Stimulated activated CD4-positive, alpha-beta T cell treated with anti-CD3 and anti-CD28 coated beads, Interleukin-15, amount 100 ng/mL, for 1 hour (primary cell): ENCODE measurements at regions not wholly inside any gene's neighbourhood (a gene's known extent, or its start where the extent isn't known, plus 50 kb on each side); places are given as distances from the start of the nearest gene placed in this dataset.
"Not testable (repeated sequence)": the region's sequence is repeated elsewhere in the genome, so short reads cannot be mapped to it uniquely, and the experiment has no call there.

Experiments used
- DNase-seq, 2 donors: peaks; one replicate each; pipeline ENCODE4 v3.0.0-alpha.2; 2020; ENCODE audit warnings: low read depth in 1 of 2, low spot score in 1 of 2

GRCh38 chr5:89686081-89686765, 723.3 kb downstream of the CETN3 start:
- DNase-seq: no peak

- no peak for DNase-seq
These were observed 732.9 kb downstream of the CETN3 start for GRCh38 chr5:89676634-89677033.

- no peak for DNase-seq
These were observed 736.5 kb downstream of the CETN3 start for GRCh38 chr5:89673019-89673418.

DNA sequence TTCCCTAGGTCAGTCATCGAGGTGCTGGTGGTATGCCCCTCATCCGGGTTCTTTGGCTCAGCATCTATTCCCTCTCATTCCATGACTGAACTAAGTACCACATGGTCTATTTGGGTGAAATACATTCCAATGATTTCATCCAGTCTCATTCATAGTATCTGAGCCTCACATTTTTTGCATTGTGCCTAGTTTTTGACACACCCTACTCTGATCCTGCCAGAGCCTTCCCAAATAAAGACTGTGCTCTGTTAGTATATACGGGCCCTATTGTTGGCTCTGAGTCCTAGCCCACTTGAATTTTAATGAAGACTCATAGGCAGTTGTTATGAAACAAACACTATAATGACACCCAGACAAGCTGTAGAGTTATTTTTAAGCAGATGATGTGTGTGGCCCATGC, 740.7 kb downstream of the CETN3 start:
- DNase-seq: no peak

DNA sequence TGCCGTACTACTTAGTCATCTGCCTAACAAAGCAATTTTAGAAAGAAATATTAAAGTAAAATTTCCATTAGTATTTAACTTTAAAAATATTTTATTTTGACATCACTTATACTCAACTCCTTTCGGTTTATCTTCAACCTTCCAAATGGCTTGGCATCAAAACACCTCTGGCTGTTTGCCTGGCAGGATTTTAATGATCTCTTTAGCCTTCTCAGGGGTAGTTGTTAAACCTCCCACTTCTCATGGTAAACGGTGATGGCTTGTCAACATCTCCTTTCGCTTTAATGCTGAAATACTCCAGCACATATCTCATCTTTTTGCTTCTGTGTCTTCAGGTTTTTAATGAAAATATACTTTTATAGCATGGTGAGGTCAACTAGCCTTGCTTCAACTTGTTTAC, 747.1 kb downstream of the CETN3 start:
- no peak for DNase-seq

DNA sequence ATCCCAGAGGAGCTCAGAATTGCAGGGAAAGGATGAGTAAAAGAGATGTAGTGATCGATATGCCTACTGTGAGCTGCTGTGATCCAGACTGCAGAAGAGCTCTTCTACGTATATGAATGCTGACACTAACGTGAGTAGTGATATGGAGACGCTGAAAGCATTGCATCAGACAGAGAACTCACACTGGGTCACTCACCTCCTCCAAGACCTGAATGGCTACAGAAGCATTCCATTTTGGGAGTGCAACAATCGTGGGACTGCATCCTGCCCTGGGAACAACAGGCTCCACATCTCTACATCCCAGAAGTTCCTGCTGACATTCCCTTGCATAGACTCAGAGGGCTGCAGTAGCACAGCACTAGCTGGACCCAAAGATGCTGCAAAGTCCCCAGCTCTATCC, 755.9 kb upstream of the MEF2C start:
- no peak for DNase-seq

- DNase-seq: not testable (repeated sequence)
These were observed 751.2 kb upstream of the MEF2C start for GRCh38 chr5:89634176-89634575.

- DNase-seq: not testable (repeated sequence)
These were observed 747.1 kb upstream of the MEF2C start for GRCh38 chr5:89630064-89630463.

GRCh38 chr5:89628876-89629635, 746.1 kb upstream of the MEF2C start:
- DNase-seq: no peak

DNA sequence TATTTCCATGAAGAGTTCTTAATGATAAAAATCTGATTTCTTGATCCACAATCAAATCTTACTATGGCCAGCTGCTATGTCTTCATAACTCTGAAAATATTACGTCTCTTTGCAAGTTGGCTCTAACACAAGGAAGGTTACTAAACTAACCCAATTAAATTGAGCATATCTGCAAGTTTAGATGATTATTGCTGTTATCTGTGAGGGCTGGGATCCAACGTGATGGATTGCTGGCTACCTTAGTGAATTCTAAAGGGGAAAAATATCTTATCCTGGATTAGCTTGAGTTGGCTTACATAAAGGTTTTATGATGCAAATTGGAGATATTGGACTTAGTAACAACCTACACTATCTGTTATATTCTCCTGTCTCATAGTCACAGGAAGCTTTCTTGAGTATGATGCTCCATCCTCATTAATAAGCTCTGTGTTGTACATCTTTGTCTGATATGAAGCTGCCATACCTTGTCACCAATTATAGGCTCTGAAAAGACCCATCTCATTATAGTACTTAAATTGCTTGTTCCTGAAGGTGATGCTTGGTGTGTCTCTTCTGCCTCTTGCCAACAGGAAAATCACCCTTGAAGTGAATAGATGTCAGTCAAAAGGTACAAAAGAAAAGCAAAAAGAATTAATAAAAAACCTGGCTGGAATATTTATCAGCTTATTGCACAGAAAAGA, 733.0 kb upstream of the MEF2C start:
- no peak for DNase-seq

- no peak for DNase-seq
These were observed 730.4 kb upstream of the MEF2C start for GRCh38 chr5:89613222-89613956.

- DNase-seq: no peak
These were observed 724.1 kb upstream of the MEF2C start for GRCh38 chr5:89606939-89607534.

DNA sequence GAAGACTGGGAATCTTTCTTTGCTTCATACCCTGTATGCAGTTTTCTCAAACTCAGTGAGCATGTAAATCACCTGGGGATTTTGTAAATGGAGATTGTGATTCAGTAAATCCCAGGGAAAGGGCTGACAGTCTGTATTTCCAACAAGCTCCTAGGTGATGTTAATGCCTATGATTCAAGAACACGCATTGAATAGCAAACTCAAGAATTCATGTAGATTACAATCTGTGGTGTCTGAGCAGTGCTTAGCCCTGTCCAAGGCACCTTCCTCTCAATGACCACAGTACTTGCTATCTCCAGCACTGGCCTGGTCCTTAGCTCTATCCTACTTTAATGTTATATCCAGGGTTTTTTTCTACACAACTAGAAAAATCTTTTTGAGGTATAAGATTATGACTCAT, 721.4 kb upstream of the MEF2C start:
- no peak for DNase-seq

- no peak for DNase-seq
These were observed 718.9 kb upstream of the MEF2C start for GRCh38 chr5:89601880-89602279.

DNA sequence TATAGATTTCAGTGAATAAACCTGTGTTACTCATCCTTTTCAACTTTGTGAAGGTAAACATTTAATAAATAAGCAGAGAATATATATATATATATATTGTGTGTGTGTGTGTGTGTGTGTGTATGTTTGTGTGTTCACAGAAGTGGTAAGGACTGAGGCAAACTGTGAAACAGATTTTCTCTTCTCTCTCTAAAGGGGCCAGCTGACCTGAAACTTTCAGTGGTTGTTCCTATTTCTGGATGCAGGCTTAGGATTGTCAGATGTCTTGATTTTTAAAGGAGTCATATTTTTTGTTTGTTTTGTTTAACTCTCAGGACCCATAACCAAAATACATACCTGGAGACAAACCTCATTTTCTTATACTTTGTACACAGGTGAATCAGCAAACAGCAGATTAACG, 714.9 kb upstream of the MEF2C start:
- DNase-seq: no peak

DNA sequence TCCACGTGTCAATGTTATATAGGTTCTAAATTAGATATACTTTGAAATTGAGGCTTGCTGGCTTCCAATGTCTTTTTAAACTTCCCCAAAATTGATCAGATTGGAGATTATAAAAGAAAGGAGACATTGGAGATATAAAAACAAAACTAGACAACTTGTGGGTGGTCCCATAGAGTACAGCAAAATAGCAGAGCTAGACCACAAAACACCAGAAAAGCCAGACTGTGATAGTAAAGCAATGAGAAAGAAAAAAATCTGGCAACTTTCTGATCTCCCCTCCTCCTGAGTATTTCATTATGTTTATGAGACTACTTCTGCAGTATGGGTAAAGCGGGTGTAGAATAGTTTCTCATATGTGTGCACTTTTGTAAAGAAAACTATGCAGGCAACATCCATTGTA, 713.8 kb upstream of the MEF2C start:
- DNase-seq: no peak

DNA sequence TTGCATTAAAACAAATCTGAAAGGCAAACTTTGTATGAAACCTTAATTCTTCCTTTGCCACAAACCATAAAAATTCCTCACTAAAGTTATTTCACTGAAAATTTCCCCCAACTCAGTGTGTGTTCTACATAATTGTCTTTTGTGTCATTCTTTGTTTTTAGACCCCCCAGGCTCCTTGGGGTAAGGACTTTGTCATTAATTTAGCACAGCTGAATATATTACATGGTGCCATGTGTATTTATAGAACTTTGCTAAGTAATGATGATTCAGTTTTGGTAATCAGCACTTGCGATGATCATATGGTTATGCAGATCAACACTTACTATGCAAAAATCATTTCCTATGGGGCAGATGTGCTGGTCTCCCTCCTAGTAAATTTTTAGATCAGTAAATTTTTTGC, 712.1 kb upstream of the MEF2C start:
- no peak for DNase-seq

GRCh38 chr5:89584339-89584956, 701.5 kb upstream of the MEF2C start:
- DNase-seq: no peak

DNA sequence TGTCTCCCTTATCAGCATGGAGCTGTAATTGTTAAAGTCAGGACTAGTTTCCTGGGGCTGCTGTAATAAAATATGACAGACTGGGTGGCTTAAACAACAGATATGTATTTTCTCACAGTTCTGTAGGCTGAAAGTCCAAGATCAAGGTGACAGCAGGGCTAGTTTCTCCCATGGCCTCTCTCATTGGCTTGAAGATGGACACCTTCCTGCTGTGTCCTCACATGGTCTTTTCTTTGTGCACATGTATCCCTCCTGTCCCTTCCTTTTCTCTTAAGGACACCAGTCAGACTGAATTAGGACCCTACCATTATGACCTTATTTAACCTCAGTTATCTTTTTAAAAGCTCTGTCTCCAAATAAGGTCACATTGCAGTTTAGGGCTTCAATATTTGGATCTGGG, 700.5 kb upstream of the MEF2C start:
- DNase-seq: no peak

DNA sequence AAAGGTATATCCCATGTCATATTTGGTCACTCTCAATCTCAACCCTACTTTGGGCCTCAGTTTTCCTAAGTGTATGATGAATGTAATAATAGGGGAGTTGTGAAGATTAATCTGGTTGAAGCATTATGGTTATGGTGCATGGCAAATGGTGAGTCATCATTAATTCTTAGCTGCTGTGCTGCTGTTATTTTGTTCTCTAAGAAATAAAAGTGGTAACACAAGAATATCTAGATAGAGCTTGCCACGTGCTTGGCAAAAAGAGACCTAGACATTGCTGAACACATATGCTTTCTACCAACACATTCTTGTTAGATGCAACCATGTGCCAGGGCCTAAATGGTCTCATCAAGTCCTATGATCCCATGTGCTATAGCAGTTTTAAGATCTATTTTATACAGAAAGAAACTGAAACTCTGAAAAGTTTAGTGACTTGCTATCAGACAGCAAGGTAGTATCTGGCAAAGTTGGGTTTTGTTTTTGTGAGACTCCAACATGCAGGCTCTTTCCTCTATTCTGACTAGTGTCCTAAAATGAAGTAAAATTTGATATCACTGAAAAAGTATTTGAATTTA, 699.9 kb upstream of the MEF2C start:
- no peak for DNase-seq
